ENCODE measurements at regions not wholly inside any gene's neighbourhood (a gene's known extent, or its start where the extent isn't known, plus 50 kb on each side); places are given as distances from the start of the nearest gene placed in this dataset.

DNA sequence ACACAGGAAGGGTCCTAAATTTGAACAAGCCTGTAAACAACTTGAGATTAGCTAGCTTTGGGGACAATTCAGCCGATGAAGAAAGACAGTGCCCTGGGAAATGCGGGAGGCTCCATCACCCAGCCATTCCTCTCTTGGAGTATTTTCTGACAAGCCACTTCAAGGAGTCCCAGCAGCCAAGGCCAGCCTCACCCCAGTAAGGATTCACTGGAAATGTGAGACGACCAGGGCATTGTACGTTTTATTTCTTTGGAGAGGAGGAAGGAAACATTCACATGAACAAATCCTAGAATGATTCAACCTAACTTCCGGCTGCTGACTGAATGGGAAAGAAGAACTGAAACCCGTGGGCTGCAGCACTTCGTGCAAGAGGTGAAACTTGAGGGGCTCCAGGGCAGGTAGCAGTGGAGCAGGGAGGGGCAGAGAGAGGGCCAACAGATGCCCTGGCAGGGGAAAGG is 116.4 kb upstream of the ARHGEF3 start:
- TF ChIP-seq, protein P1, sequence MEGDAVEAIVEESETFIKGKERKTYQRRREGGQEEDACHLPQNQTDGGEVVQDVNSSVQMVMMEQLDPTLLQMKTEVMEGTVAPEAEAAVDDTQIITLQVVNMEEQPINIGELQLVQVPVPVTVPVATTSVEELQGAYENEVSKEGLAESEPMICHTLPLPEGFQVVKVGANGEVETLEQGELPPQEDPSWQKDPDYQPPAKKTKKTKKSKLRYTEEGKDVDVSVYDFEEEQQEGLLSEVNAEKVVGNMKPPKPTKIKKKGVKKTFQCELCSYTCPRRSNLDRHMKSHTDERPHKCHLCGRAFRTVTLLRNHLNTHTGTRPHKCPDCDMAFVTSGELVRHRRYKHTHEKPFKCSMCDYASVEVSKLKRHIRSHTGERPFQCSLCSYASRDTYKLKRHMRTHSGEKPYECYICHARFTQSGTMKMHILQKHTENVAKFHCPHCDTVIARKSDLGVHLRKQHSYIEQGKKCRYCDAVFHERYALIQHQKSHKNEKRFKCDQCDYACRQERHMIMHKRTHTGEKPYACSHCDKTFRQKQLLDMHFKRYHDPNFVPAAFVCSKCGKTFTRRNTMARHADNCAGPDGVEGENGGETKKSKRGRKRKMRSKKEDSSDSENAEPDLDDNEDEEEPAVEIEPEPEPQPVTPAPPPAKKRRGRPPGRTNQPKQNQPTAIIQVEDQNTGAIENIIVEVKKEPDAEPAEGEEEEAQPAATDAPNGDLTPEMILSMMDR (IDR thresholded peaks at IDR 0.05; ENCODE audit: low read depth, low read length), result no peak
- no peak for DNase-seq (ENCODE audit: extremely low read depth, low read depth)

DNA sequence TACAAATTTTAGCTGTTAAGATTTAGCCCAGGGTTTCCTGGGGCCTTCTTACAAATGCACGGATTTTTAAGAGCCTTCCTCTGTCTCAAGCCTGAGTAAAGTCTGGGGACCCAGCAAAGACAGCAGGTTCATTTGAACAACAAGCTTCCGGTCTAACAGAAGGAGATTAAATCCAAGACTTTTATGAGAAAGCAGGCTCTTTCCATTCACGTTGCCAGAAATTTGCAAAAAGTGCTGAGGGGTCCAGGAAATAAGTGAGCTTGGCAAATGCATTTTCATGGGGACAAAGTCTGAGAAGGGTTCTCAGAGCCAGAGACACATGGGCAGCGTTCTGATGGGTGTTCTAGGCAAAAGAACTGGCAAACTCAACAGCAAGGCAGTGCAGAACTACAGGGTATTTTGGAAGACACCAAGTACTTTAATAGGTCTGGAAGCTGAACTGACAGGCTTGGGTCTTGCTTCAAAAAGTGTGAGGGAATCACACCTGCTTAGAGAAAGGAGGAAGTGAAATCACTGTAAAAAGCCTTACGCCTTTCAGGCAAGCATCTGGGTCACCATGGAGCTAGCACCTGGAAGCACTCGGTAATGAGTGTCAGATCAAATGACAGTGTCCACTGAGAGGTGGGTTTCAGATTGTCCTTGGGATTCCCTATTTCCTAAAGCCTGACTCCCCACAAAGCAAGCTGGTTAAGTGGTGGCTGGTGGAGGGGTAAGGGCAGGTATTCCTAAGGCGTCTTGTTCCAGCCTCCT is 115.8 kb upstream of the ARHGEF3 start:
- TF ChIP-seq, protein P1 (IDR thresholded peaks at IDR 0.05; ENCODE audit: low read depth, low read length), result no peak
- no peak for DNase-seq (ENCODE audit: extremely low read depth, low read depth)

DNA sequence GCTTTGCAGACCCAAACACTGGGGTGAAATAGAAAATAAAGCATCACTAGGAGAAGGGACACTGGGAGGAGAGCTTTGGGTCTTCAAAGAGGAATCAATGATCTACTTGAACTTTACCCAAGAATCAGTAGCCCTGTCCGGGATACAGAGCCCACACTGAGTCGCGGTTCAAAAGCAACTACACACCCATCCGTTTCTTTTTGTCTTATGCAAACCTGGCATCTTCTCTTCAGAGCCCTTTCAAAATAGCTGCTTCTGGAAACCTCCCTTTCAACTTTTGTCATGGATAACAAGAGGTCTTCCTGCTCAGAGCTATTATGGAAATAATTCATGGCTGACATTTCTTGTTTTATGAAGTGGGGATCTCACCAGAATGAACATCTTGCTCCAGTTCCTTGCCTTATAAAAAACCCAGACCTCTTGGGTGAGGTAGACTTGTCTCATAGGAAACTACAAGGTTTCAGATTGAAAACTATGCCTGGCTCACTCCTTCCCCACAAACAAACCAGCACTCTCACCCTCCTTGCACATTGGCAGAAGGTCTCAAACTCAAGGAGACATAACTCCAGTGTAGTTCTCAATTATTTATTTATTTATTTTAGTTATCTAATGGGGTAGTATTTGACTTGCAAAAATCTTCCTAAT is 115.1 kb upstream of the ARHGEF3 start:
- TF ChIP-seq, protein P1 (IDR thresholded peaks at IDR 0.05; ENCODE audit: low read depth, low read length), result no peak
- DNase-seq (ENCODE audit: extremely low read depth, low read depth), result no peak

DNA sequence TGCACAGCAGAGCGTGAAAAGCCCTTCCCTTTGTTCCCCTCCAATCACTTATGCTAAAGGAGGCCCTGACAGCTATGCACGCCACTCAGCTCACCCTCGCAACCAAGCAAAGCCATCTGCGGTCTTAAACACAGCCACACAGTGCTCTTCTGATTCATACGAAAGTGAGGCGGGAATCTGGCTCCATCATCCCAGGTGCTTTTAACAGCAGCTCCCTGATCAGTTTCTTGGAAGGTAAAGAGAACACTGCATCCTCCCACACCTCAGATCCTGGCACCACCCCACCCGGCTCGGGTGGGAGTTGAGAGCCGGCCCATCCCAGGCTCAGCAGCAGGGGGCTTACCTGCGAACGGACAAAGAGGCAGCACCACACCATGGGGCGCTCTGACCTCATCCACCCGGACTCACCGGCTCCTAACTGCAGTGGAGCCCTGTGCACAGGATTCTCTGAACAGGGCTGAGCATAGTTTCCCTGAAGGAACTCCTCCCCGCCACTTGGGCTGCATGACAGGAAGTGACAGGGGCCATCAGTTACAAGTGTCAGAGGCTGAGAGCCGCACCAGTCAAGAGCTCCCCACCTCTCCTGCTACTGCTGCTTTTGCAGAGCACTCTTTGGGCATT is 114.3 kb upstream of the ARHGEF3 start:
- TF ChIP-seq, protein P1 (IDR thresholded peaks at IDR 0.05; ENCODE audit: low read depth, low read length), result no peak
- DNase-seq (ENCODE audit: extremely low read depth, low read depth), result no peak

DNA sequence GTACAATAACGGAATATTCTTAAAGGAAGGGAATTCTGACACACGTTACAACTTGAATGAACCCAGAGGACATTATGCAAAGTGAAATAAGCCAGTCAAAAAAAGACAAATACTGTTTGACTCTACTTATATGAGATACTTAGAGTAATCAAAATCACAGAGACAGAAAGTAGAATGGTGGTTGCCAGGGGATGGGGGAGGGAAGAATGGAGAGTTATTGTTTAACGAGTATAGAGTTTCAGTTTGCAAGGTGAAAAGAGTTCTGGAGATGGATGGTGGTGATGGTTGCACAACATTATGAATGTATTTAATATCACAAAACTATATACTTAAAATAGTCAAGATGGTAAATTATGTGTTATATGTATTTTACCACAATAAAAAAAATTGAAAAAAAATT is 112.9 kb upstream of the ARHGEF3 start:
- DNase-seq (ENCODE audit: extremely low read depth, low read depth), result no peak
- TF ChIP-seq, protein P1 (IDR thresholded peaks at IDR 0.05; ENCODE audit: low read depth, low read length), result no peak

DNA sequence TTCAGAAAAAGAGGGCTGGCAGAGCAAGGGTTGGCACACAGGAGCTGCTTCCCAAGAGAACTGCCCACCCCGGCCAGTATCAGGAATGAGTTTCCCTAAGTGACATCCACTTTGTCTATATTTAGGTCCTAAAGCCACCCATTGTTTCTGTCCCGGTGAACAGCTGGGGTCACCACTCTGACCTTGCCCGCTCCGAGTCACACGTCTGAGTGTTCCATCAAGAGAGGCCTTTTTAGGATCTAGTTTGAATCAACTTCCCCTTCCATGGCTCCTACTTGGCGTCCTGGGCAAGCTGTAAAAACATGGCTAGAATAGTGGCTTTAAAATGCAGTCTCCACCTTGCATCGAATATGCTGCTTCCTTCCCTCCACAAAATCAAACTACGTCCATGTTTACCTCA is 109.6 kb upstream of the ARHGEF3 start:
- TF ChIP-seq, protein P1 (IDR thresholded peaks at IDR 0.05; ENCODE audit: low read depth, low read length), result no peak
- no peak for DNase-seq (ENCODE audit: extremely low read depth, low read depth)

DNA sequence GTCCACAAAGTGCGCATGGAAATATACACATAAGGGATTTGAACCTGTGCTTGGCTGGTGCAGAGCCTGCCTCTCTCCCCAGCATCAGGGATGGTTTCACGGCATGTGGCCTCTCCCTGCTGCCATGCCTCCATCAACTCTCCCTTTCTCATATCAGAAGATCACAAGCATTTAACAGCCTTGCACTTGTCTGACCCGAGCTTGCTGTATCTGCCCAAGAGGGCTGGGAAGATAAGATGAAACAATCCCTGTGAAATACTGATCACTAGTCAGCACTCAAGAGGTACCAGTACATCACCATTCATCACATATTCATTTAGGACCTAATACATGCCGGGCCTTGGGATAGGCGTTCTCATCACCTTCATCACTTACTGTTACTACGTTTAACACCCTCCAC is 107.6 kb upstream of the ARHGEF3 start:
- TF ChIP-seq, protein P1 (IDR thresholded peaks at IDR 0.05; ENCODE audit: low read depth, low read length), result no peak
- DNase-seq (ENCODE audit: extremely low read depth, low read depth), result no peak

Data from AG09319 (cell line).